Tibial nerve (tissue), 3 donors: ENCODE measurements at regions not wholly inside any gene's neighbourhood (a gene's known extent, or its start where the extent isn't known, plus 50 kb on each side); places are given as distances from the start of the nearest gene placed in this dataset.

ENCODE experiments used
- CTCF ChIP-seq, 5 experiments: fragments of 200-600 bp in 3 of 5; fragments of 450-650 bp in 2 of 5; sonication (generic) in 3 of 5; IDR thresholded peaks; one replicate each; pipeline ENCODE4 v1.5.1; 2016 to 2019; ENCODE audit warnings: antibody characterized with exemption in 5 of 5, mild to moderate bottlenecking in 3 of 5, moderate library complexity in 2 of 5
- POLR2A ChIP-seq, 2 donors: fragments of 450-650 bp; IDR thresholded peaks; one replicate each; pipeline ENCODE4 v1.6.1; 2017; ENCODE audit warnings: antibody characterized with exemption in 2 of 2, mild to moderate bottlenecking in 2 of 2, moderate library complexity in 2 of 2

GRCh38 chr3:187522890-187523289, 147.3 kb downstream of the SST start:
- TF ChIP-seq CTCF (IDR thresholded peaks at IDR 0.05): no peak
- no peak for TF ChIP-seq POLR2A (IDR thresholded peaks at IDR 0.05)
